AG04450 (cell line): ENCODE measurements at regions not wholly inside any gene's neighbourhood (a gene's known extent, or its start where the extent isn't known, plus 50 kb on each side); places are given as distances from the start of the nearest gene placed in this dataset.
A peak's percentile ranks its signal among the peaks of the same experiment; 100 is the strongest.

Experiments
- CTCF ChIA-PET: fragments of 300-600, 350-600 bp; formaldehyde crosslinking; extraction: SDS; loops from one replicate; lab custom pipeline; 2022; ENCODE audit warnings: antibody characterized with exemption, inconsistent platforms; lab: Charles Lee
- POLR2A ChIA-PET: fragments of 350-600 bp; formaldehyde crosslinking; extraction: SDS; loops from one replicate; lab custom pipeline; 2021; ENCODE audit warnings: antibody characterized with exemption, inconsistent platforms; lab: Yijun Ruan, JAX
- DNase-seq: peaks from one replicate; pipeline ENCODE4 v3.0.0-alpha.2; 2011; ENCODE audit warnings: low read depth, low spot score
- H3K27ac ChIP-seq: one replicate; pipeline ENCODE4 v1.5.1; 2012; ENCODE audit warnings: low read depth, low read length, control low read depth
- H3K27me3 ChIP-seq: one replicate; pipeline ENCODE4 v1.6.0; 2012; ENCODE audit warnings: low read length; ENCODE audit not compliant: control insufficient read depth, insufficient read depth
- H3K4me3 ChIP-seq: 2 replicates; pipeline ENCODE4 v1.5.1; 2011; ENCODE audit warnings: mild to moderate bottlenecking, low read depth, low read length, control low read depth
- H3K9me3 ChIP-seq: 2 replicates; pipeline ENCODE4 v1.5.1; 2012; ENCODE audit warnings: low read length; ENCODE audit not compliant: control insufficient read depth, insufficient read depth
- TF ChIP-seq, protein P1 (sequence below): IDR thresholded peaks from 2 replicates; pipeline ENCODE4 v1.5.1; 2011; ENCODE audit warnings: low read depth, low read length, control low read depth, inconsistent platforms

DNA sequence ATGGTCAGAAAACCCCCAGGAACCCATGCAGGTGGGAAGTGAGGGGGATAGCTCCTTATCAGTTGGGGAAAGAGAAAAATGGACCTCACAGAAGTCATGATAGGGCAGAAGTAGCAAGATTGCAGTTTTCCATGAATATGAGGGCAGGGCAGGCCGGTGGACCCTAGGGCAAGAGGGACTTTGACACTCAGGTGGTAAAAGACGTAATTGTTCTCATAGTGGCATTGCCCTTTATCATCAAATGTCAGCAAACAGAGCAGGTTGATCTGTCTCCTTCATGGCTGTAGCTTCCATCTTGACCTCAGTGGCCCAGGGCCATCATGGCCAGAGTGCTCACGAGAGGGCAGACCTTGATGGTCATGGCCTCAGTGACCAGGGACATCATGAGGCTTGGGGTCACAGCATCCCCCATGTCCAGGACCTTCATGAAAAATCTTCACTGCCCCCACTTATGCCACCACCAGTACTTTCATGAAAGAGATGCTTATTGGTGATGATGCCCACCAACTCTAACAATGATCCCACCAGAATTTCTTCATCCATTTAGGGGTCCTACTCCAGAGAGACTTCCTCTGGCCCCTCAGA, 127.1 kb downstream of the SNX19 start:
- H3K9me3 ChIP-seq: peaks cover 18% of the 10 kb centered on the region; the same call in 1 of the 2 replicates
- no peak for DNase-seq
- TF ChIP-seq, protein P1, sequence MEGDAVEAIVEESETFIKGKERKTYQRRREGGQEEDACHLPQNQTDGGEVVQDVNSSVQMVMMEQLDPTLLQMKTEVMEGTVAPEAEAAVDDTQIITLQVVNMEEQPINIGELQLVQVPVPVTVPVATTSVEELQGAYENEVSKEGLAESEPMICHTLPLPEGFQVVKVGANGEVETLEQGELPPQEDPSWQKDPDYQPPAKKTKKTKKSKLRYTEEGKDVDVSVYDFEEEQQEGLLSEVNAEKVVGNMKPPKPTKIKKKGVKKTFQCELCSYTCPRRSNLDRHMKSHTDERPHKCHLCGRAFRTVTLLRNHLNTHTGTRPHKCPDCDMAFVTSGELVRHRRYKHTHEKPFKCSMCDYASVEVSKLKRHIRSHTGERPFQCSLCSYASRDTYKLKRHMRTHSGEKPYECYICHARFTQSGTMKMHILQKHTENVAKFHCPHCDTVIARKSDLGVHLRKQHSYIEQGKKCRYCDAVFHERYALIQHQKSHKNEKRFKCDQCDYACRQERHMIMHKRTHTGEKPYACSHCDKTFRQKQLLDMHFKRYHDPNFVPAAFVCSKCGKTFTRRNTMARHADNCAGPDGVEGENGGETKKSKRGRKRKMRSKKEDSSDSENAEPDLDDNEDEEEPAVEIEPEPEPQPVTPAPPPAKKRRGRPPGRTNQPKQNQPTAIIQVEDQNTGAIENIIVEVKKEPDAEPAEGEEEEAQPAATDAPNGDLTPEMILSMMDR: no peak
- CTCF ChIA-PET: no interaction called here
- H3K4me3 ChIP-seq: no peak overlapping the region
- H3K27ac ChIP-seq: no peak overlapping the region
- H3K27me3 ChIP-seq: peaks cover 5% of the 10 kb centered on the region
- POLR2A ChIA-PET: no interaction called here

DNA sequence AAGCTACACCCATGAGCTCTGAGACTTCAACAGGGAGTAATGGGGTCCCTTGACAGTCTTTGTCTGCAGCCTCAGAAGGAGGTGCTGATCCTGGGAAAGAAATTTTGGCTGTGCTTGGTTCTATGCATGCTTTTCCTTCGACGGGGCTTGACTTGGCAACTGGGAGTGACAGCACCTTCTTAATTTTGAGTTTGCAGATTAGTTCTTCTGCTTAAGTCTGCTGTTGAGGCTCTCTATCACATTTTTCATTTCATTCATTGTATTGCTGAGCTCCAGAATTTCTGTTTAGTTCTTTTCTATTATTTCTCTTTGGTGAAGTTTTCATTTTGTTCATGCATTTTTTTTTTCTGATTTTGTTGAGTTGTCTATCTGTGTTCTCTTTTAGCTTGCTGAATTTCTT, 125.6 kb downstream of the SNX19 start:
- H3K4me3 ChIP-seq: no peak overlapping the region
- ChIA-PET CTCF (interaction anchor here (0.7 kb wide), 1 partner anchor 9 kb away, joined by 3 read pairs; no protein-coding TSS in a partner anchor), POLR2A (no interaction called here)
- no peak for DNase-seq
- peaks cover 5% of the 10 kb centered on the region for H3K27me3 ChIP-seq
- H3K9me3 ChIP-seq: peaks cover 18% of the 10 kb centered on the region; the same call in 1 of the 2 replicates
- TF ChIP-seq, protein P1: no peak
- H3K27ac ChIP-seq: no peak overlapping the region

DNA sequence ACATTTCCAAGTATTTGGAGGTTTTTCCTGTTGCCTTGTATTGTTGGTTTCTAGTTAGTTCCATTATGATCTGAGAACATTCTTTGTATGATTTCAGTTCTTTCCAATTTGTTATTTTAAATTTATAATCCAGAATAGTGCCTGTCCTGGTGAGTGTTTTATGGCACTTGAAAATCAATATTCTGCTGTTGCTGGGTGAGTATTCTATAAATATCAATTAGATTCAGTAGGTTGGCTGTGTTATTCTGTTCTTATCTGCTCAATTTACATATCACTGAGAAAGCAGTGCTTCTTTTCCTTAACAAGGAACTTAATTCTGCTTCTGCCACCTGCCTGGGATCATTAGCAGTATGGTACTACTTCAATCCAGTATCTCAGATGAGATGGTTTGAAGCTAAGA, 123.5 kb downstream of the SNX19 start:
- peaks cover 5% of the 10 kb centered on the region for H3K27me3 ChIP-seq
- peaks cover 18% of the 10 kb centered on the region; the same call in 1 of the 2 replicates for H3K9me3 ChIP-seq
- ChIA-PET POLR2A (no interaction called here), CTCF (no interaction called here)
- H3K27ac ChIP-seq: no peak overlapping the region
- TF ChIP-seq, protein P1: no peak
- no peak overlapping the region for H3K4me3 ChIP-seq
- no peak for DNase-seq

DNA sequence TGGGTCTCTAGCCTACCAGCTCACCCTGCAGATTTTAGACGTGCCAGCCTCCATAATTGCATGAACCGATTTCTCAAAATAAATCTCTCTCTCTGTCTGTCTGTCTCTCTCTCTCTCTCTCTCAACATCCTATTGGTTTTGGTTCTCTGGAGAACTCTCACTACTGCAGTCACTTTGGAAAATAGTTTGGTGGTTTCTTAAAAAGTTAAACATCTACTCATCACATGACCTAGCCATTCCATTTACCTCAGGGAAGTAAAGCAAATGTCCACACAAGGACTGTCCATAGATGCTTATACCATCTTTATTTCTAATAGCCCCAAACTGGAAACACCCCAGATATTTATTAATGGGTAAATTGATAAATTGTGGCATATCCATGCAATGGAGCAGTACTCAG, 119.5 kb downstream of the SNX19 start:
- H3K27me3 ChIP-seq: no peaks in the 10 kb centered on the region
- H3K9me3 ChIP-seq: no peaks in the 10 kb centered on the region
- TF ChIP-seq, protein P1: no peak
- no peak overlapping the region for H3K4me3 ChIP-seq
- ChIA-PET CTCF (interaction anchor here (1.0 kb wide), 1 partner anchor 66 kb away, joined by 3 read pairs; no protein-coding TSS in a partner anchor), POLR2A (no interaction called here)
- no peak overlapping the region for H3K27ac ChIP-seq
- DNase-seq: no peak

DNA sequence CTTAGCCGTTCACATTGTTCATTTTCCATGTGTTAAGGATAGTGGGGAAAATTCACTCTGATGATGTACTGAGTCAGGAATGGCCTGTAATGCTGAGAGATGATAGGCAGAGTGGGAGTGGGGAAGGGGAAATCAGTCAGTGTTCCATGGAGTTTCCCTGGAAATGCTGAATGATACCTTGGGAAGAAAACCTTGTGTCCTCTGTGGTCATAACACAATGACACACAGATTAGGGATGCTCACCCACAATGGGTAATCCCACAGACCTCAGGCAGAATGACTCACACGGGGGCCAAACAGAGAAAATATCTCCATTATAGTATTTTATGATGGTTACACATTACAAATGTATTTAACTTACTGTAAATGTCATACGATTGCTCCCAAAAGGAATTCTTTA, 118.0 kb downstream of the SNX19 start:
- TF ChIP-seq, protein P1: no peak
- Histone ChIP-seq H3K4me3 (no peak overlapping the region), H3K27ac (peak overlapping the region; percentile 47), H3K9me3 (no peaks in the 10 kb centered on the region), H3K27me3 (no peaks in the 10 kb centered on the region)
- POLR2A ChIA-PET: no interaction called here
- CTCF ChIA-PET: no interaction called here
- peak; percentile 69 for DNase-seq
